GM06990 (cell line): ENCODE measurements at regions not wholly inside any gene's neighbourhood (a gene's known extent, or its start where the extent isn't known, plus 50 kb on each side); places are given as distances from the start of the nearest gene placed in this dataset.
"Not testable (repeated sequence)": the region's sequence is repeated elsewhere in the genome, so short reads cannot be mapped to it uniquely, and the experiment has no call there.

ENCODE experiments used
- DNase-seq: peaks from one replicate; pipeline ENCODE4 v3.0.0-alpha.2; 2011; ENCODE audit not compliant: insufficient read length; ENCODE audit errors: extremely low read depth
- H3K27me3 ChIP-seq: replicated peaks from 2 replicates; pipeline ENCODE4 v1.6.0; 2011; ENCODE audit warnings: low read length; ENCODE audit not compliant: control insufficient read depth, insufficient read depth
- H3K36me3 ChIP-seq: 2 replicates; pipeline ENCODE4 v1.5.1; 2011; ENCODE audit warnings: low read length; ENCODE audit not compliant: control insufficient read depth, insufficient read depth
- H3K4me3 ChIP-seq: replicated peaks from 2 replicates; pipeline ENCODE4 v1.5.1; 2011; ENCODE audit warnings: low read depth, mild to moderate bottlenecking, control low read depth, low read length
- CTCF ChIP-seq: IDR thresholded peaks from 2 replicates; pipeline ENCODE4 v1.5.1; 2011; ENCODE audit warnings: low read length, control low read depth, mild to moderate bottlenecking, inconsistent platforms; ENCODE audit not compliant: insufficient read depth, poor library complexity, severe bottlenecking

GRCh38 chr18:73119574-73119973 is 251.8 kb upstream of the NETO1 start:
- no peak overlapping the region for H3K4me3 ChIP-seq
- DNase-seq: no peak
- no peaks in the 10 kb centered on the region for H3K27me3 ChIP-seq
- TF ChIP-seq CTCF: no peak
- no peaks in the 10 kb centered on the region for H3K36me3 ChIP-seq

GRCh38 chr18:73118121-73118816 is 250.5 kb upstream of the NETO1 start:
- DNase-seq: no peak
- no peak for TF ChIP-seq CTCF

GRCh38 chr18:73110307-73110706 is 242.5 kb upstream of the NETO1 start:
- no peak for TF ChIP-seq CTCF
- H3K4me3 ChIP-seq: no peak overlapping the region
- DNase-seq: no peak
- H3K27me3 ChIP-seq: no peaks in the 10 kb centered on the region
- no peaks in the 10 kb centered on the region for H3K36me3 ChIP-seq

More at GRCh38 chr18:73118121-73118816, 250.5 kb upstream of the NETO1 start:
- no peak overlapping the region for H3K4me3 ChIP-seq
- no peaks in the 10 kb centered on the region for H3K36me3 ChIP-seq
- H3K27me3 ChIP-seq: no peaks in the 10 kb centered on the region

GRCh38 chr18:73101977-73102376 is 234.2 kb upstream of the NETO1 start:
- H3K27me3 ChIP-seq: no peaks in the 10 kb centered on the region
- no peak overlapping the region for H3K4me3 ChIP-seq
- no peak for TF ChIP-seq CTCF
- H3K36me3 ChIP-seq: no peaks in the 10 kb centered on the region
- no peak for DNase-seq

GRCh38 chr18:73101491-73101890 is 233.7 kb upstream of the NETO1 start:
- not testable (repeated sequence) for H3K27me3 ChIP-seq, H3K36me3 ChIP-seq, H3K4me3 ChIP-seq, DNase-seq

- H3K27me3 ChIP-seq: no peaks in the 10 kb centered on the region
- H3K4me3 ChIP-seq: no peak overlapping the region
- TF ChIP-seq CTCF: no peak
- no peaks in the 10 kb centered on the region for H3K36me3 ChIP-seq
- no peak for DNase-seq
These were observed 232.0 kb upstream of the NETO1 start for GRCh38 chr18:73099759-73100158.
